ENCODE measurements at regions not wholly inside any gene's neighbourhood (a gene's known extent, or its start where the extent isn't known, plus 50 kb on each side); places are given as distances from the start of the nearest gene placed in this dataset.

DNA sequence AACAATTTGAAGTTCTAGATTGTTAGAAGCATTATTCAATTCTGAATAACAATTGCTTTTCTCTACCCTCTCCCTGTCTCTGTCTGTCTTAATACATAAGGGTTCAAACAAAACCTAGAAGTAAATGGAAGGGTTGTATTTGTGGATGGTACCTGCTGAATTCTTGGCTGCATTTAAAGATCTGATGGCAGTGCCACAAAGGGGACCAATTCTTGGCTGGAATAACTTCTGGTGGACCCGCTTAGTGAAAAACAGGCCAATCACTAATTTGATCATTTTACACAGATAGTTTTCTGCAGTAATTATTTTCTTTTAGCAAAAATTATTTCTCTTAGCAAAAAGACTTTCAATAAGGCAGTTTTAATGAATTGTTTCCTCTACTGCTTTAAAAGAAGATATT lies 353.5 kb downstream of the MYCN start:
- Histone ChIP-seq H2BK5ac (ENCODE audit: insufficient read length, low read length) (no peak overlapping the region), H3K14ac (ENCODE audit: insufficient read depth, low read length) (no peak overlapping the region), H2BK12ac (ENCODE audit: insufficient read length, low read depth, low read length) (no peak overlapping the region), H3K18ac (ENCODE audit: insufficient read length, low read depth, low read length) (no peak overlapping the region), H2AFZ (ENCODE audit: low read length) (no peak overlapping the region), H3K4me2 (ENCODE audit: insufficient read depth, insufficient read length, low read length) (no peak overlapping the region), H2BK15ac (ENCODE audit: low read depth, low read length) (no peak overlapping the region), H4K91ac (ENCODE audit: insufficient read length, low read depth, low read length) (no peak overlapping the region), H2AK5ac (ENCODE audit: insufficient read length, low read length) (no peak overlapping the region), H2BK20ac (ENCODE audit: low read depth, low read length, poor library complexity, severe bottlenecking) (no peak overlapping the region), H3K4ac (ENCODE audit: low read depth, low read length) (no peak overlapping the region), H4K8ac (replicated peaks; ENCODE audit: insufficient read length, low read depth, low read length) (no peak overlapping the region), H4K20me1 (ENCODE audit: control insufficient read depth, insufficient read depth, insufficient read length) (no peaks in the 10 kb centered on the region), H3K56ac (ENCODE audit: insufficient read length, low read depth, low read length) (no peak overlapping the region), H3K23ac (ENCODE audit: insufficient read length, low read depth, low read length) (no peak overlapping the region), H4K5ac (ENCODE audit: insufficient read length, low read depth, low read length) (no peak overlapping the region), H3K27ac (ENCODE audit: insufficient read length, low read depth, low read length) (no peak overlapping the region), H3K9me3 (ENCODE audit: control insufficient read depth, low read depth, low read length) (no peaks in the 10 kb centered on the region), H2BK120ac (ENCODE audit: low read depth, low read length, poor library complexity, severe bottlenecking) (no peak overlapping the region), H3K27me3 (ENCODE audit: insufficient read depth, low read length) (no peaks in the 10 kb centered on the region), H3T11ph (ENCODE audit: low read length) (no peak overlapping the region), H3K9ac (ENCODE audit: extremely low read depth, insufficient read length, low read length) (no peak overlapping the region), H3K4me1 (ENCODE audit: insufficient read depth, low read length) (no peaks in the 10 kb centered on the region), H3K23me2 (ENCODE audit: insufficient read length, low read depth, low read length, poor library complexity, severe bottlenecking) (no peaks in the 10 kb centered on the region), H3K79me2 (ENCODE audit: insufficient read depth, low read length) (no peaks in the 10 kb centered on the region), H3K79me1 (ENCODE audit: insufficient read depth, low read depth, low read length, poor library complexity, severe bottlenecking) (no peaks in the 10 kb centered on the region)
- Mint-ChIP-seq H3K27ac (no peak overlapping the region), H3K4me1 (peaks cover 3 to 10% of the 10 kb centered on the region in 2 experiments), H3K4me3 (no peak overlapping the region), H3K9me3 (peaks cover 1 to 4% of the 10 kb centered on the region in 2 experiments; a peak in 3 of 5 replicates), H3K27me3 (ENCODE audit: low read depth) (peaks cover 2% of the 10 kb centered on the region; the same call in 1 of the 2 replicates), H3K36me3 (ENCODE audit: insufficient read depth in 1 of 3, low read depth in 3 of 3) (peaks cover 0 to 2% (median 0%) of the 10 kb centered on the region in 3 experiments; a peak in 2 of 7 replicates)
- DNase-seq: no peak
- no CpG with 5 or more reads among the region's 1 CpG for WGBS (ENCODE audit: extremely low coverage, insufficient read length, low lambda C conversion rate)
- TF ChIP-seq, protein P1, sequence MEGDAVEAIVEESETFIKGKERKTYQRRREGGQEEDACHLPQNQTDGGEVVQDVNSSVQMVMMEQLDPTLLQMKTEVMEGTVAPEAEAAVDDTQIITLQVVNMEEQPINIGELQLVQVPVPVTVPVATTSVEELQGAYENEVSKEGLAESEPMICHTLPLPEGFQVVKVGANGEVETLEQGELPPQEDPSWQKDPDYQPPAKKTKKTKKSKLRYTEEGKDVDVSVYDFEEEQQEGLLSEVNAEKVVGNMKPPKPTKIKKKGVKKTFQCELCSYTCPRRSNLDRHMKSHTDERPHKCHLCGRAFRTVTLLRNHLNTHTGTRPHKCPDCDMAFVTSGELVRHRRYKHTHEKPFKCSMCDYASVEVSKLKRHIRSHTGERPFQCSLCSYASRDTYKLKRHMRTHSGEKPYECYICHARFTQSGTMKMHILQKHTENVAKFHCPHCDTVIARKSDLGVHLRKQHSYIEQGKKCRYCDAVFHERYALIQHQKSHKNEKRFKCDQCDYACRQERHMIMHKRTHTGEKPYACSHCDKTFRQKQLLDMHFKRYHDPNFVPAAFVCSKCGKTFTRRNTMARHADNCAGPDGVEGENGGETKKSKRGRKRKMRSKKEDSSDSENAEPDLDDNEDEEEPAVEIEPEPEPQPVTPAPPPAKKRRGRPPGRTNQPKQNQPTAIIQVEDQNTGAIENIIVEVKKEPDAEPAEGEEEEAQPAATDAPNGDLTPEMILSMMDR (conservative IDR thresholded peaks at IDR 0.05): no peak

Data from H9 (cell line).